A673 (cell line): ENCODE measurements at regions not wholly inside any gene's neighbourhood (a gene's known extent, or its start where the extent isn't known, plus 50 kb on each side); places are given as distances from the start of the nearest gene placed in this dataset.

ENCODE experiments used
- BruUV-seq: library from RNA; stranded (reverse); fragments of 400-500 nt; replicated peaks from 2 replicates; lab custom pipeline; 2021; lab: Mats Ljungman, UMichigan
- CTCF ChIA-PET: fragments of 300-600 bp; sonication (Branson Sonifier 250); formaldehyde crosslinking; loops from one replicate; lab custom pipeline; 2022; ENCODE audit warnings: antibody characterized with exemption; lab: Charles Lee
- POLR2A ChIA-PET: fragments of 300-600 bp; sonication (Branson Sonifier 250); formaldehyde crosslinking; loops from one replicate; lab custom pipeline; 2022; ENCODE audit warnings: antibody characterized with exemption; ENCODE audit not compliant: low non-redundant PET; lab: Charles Lee
- DNase-seq: peaks from one replicate; pipeline ENCODE4 v3.0.0-alpha.2; 2015; ENCODE audit warnings: low spot score
- H3K27ac ChIP-seq: fragments of 200-600 bp; sonication (generic); 2 replicates; pipeline ENCODE4 v1.5.1; 2016; ENCODE audit warnings: mixed run types, low read depth, mild to moderate bottlenecking, mixed read lengths, antibody characterized with exemption, low read length; ENCODE audit not compliant: poor library complexity, severe bottlenecking
- H3K27me3 ChIP-seq: fragments of 200-600 bp; sonication (generic); replicated peaks from 2 replicates; pipeline ENCODE4 v1.6.1; 2017; ENCODE audit warnings: mixed run types, low read depth, mild to moderate bottlenecking, mixed read lengths, antibody characterized with exemption, low read length; ENCODE audit not compliant: insufficient read depth, poor library complexity
- H3K36me3 ChIP-seq: fragments of 200-600 bp; sonication (generic); 2 replicates; pipeline ENCODE4 v1.6.1; 2016; ENCODE audit warnings: mixed run types, mild to moderate bottlenecking, mixed read lengths, antibody characterized with exemption, low read length; ENCODE audit not compliant: insufficient read depth, poor library complexity, severe bottlenecking
- H3K4me1 ChIP-seq: fragments of 200-600 bp; sonication (generic); 2 replicates; pipeline ENCODE4 v1.6.1; 2017; ENCODE audit warnings: mixed run types, mild to moderate bottlenecking, mixed read lengths, antibody characterized with exemption, low read length; ENCODE audit not compliant: insufficient read depth, poor library complexity, severe bottlenecking
- H3K4me3 ChIP-seq: fragments of 200-600 bp; sonication (generic); 2 replicates; pipeline ENCODE4 v1.5.1; 2016; ENCODE audit warnings: low read depth, mixed run types, mild to moderate bottlenecking, mixed read lengths, low read length; ENCODE audit not compliant: poor library complexity, severe bottlenecking
- H3K9me3 ChIP-seq: fragments of 200-600 bp; sonication (generic); 2 replicates; pipeline ENCODE4 v1.6.1; 2016; ENCODE audit warnings: mixed run types, low read depth, mild to moderate bottlenecking, mixed read lengths, antibody characterized with exemption, low read length; ENCODE audit not compliant: poor library complexity, severe bottlenecking
- EZH2 ChIP-seq: fragments of 200-600 bp; sonication (generic); IDR thresholded peaks from 2 replicates; pipeline ENCODE4 v1.6.1; 2017; ENCODE audit warnings: borderline replicate concordance, low read depth, mild to moderate bottlenecking, mixed read lengths, antibody characterized with exemption, low read length; ENCODE audit not compliant: poor library complexity, severe bottlenecking
- intact Hi-C: fragments of 100-400 bp; cut with micrococcal nuclease; formaldehyde crosslinking; loops from one replicate; pipeline ENCODE4 v1.10.0; 2022; ENCODE audit not compliant: unreplicated experiment
- TF ChIP-seq, protein P1 (sequence below): fragments of 300-800, 200-600 bp; sonication (generic); conservative IDR thresholded peaks from 2 replicates; pipeline ENCODE4 v1.5.1; 2017; ENCODE audit warnings: low read depth, mild to moderate bottlenecking, antibody characterized with exemption, low read length, moderate library complexity, mixed read lengths

DNA sequence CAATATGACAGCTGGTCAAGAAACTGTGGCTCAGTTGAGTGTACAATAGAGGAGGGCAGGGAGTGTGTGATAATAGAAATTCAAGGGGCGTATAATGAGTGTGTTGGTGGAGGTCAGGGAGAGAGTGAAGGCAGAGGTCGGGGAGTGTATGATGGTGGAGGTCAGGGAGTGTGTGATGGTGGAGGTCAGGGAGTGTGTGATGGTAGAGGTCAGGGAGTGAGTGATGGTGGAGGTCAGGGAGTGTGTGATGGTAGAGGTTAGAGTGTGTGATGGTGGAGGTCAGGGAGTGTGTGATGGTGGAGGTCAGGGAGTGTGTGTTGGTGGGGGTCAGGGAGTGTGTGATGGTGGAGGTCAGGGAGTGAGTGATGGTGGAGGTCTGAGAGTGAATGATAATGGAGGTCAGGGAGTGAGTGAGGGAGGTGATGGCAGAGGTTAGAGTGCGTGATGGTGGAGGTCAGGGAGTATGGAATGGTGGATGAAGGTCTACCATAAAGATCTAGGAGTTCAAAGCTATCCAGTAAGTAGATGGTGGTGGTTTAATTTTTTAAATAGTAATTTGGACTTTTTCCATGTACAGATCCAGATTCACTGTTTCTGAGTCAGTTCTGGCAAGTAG is 57.7 kb upstream of the TNS3 start:
- Histone ChIP-seq H3K27me3 (no peaks in the 10 kb centered on the region), H3K36me3 (no peaks in the 10 kb centered on the region), H3K4me3 (no peak overlapping the region), H3K4me1 (no peaks in the 10 kb centered on the region), H3K9me3 (peaks cover 4% of the 10 kb centered on the region), H3K27ac (no peak overlapping the region)
- no peak for DNase-seq
- POLR2A ChIA-PET, result no interaction called here
- CTCF ChIA-PET, result no interaction called here
- BruUV-seq, result no TSS peak
- intact Hi-C loops, result no loop called here
- TF ChIP-seq, protein P1, sequence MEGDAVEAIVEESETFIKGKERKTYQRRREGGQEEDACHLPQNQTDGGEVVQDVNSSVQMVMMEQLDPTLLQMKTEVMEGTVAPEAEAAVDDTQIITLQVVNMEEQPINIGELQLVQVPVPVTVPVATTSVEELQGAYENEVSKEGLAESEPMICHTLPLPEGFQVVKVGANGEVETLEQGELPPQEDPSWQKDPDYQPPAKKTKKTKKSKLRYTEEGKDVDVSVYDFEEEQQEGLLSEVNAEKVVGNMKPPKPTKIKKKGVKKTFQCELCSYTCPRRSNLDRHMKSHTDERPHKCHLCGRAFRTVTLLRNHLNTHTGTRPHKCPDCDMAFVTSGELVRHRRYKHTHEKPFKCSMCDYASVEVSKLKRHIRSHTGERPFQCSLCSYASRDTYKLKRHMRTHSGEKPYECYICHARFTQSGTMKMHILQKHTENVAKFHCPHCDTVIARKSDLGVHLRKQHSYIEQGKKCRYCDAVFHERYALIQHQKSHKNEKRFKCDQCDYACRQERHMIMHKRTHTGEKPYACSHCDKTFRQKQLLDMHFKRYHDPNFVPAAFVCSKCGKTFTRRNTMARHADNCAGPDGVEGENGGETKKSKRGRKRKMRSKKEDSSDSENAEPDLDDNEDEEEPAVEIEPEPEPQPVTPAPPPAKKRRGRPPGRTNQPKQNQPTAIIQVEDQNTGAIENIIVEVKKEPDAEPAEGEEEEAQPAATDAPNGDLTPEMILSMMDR, result no peak
- no peak for TF ChIP-seq EZH2

DNA sequence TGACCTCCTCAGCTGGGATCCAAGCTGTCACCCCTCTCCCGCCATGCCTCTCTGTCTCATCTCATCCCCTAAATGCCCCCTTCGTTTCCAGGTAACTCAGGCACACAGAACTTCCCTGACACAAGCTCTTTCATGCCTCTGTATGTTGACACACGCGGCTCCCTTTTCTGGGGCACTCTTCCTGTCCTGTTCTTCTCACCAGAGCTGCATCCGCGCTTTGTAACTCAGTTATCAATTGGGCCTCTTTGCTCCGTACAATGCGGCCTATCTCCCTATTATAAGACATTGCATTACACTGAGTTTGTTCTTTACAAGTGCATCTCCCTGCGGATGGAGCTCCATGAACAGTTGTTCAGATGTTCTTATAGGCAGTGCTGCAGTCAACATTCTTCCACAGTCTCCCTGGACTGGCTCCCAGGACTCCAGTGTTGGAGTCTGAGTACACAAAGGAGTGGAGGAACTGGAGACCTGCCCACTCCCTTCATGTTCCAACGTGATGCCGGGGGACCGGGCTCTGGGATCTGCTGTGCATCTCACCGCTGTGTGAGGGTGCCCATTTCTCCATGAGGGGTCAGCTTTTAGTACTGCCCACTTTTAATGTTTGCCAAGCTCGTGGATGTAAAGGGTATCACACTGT is 56.9 kb upstream of the TNS3 start:
- TF ChIP-seq, protein P1, result no peak
- TF ChIP-seq EZH2, result no peak
- DNase-seq, result no peak
- Histone ChIP-seq H3K27ac (no peak overlapping the region), H3K4me1 (no peaks in the 10 kb centered on the region), H3K4me3 (no peak overlapping the region), H3K27me3 (no peaks in the 10 kb centered on the region), H3K36me3 (no peaks in the 10 kb centered on the region), H3K9me3 (peaks cover under 1% of the 10 kb centered on the region)
- CTCF ChIA-PET, result no interaction called here
- POLR2A ChIA-PET, result no interaction called here
- intact Hi-C loops, result no loop called here
- BruUV-seq, result no TSS peak

DNA sequence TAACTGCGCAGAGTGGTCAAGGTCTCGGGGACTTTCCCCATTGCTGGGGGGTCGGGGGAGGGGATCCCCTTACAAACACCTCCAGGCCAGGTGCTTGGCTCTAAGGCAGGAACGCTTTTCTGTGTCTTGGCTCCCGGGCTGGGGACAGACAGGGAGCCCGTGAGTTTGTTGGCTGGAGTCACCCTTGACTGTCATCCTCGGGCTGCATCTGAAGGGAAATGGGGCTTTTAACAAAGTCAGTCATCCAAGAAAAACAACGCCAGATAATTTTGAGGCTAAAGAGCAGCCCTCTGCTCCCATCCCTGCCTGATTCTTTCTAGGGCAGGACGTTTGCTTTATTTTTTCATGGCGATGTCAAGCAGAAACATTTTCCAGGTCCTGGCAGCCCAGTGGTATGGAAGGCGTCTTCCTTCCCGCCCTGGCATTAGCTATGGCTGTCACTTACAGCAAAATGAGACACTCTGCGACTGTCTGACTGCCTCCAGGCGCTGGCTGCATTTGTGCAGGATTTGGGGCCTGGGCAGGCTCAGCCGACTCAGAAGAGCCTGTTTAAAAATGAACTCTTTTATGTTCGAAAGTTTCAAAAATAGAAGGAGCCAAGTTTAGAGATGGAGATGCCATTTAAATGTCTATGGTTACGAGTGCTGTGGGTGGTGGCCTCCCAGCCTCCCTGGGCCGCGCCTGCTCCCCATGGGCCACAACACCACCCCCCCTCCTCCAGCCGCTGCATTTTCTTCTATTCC is 54.7 kb upstream of the TNS3 start:
- DNase-seq, result no peak
- no peak overlapping the region for H3K27ac ChIP-seq
- CTCF ChIA-PET, result no interaction called here
- intact Hi-C loops, result no loop called here
- POLR2A ChIA-PET, result no interaction called here
- TF ChIP-seq EZH2, result no peak
- BruUV-seq, result no TSS peak
- H3K36me3 ChIP-seq, result no peaks in the 10 kb centered on the region
- H3K4me1 ChIP-seq, result no peaks in the 10 kb centered on the region
- H3K9me3 ChIP-seq, result no peaks in the 10 kb centered on the region
- no peaks in the 10 kb centered on the region for H3K27me3 ChIP-seq
- H3K4me3 ChIP-seq, result no peak overlapping the region
